GM12891 (cell line): ENCODE measurements at regions not wholly inside any gene's neighbourhood (a gene's known extent, or its start where the extent isn't known, plus 50 kb on each side); places are given as distances from the start of the nearest gene placed in this dataset.

ENCODE experiments used
- POLR2A ChIP-seq: IDR thresholded peaks from 2 replicates; pipeline ENCODE4 v1.6.1; 2011; ENCODE audit warnings: low read depth, low read length, control low read depth
- POLR2AphosphoS5 ChIP-seq: IDR thresholded peaks from 2 replicates; pipeline ENCODE4 v1.6.1; 2011; ENCODE audit warnings: low read depth, low read length, control low read depth
- SPI1 ChIP-seq: IDR thresholded peaks from 2 replicates; pipeline ENCODE4 v1.6.1; 2011; ENCODE audit warnings: low read depth, low read length, control low read depth

DNA sequence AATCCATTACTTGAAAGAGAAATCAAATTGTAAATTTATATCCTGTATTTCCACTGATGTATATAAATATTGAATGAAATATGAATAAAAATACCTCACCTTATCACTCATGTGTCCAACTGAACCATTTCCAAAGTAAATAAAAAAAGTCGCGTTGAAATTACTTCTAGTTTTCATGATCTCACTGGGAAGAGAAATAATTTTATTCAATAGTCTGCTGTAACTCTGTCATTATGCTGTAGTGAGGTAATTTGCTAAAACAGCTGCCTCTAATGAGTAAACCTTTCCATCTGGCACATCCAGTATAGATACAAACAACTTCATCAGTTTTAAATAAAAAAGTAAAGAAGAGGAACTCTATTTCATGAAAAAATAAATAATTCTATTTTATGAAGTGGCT, 611.5 kb downstream of the ZNF608 start:
- TF ChIP-seq POLR2A (no peak), POLR2AphosphoS5 (no peak), SPI1 (no peak)
